DOHH2 (cell line): ENCODE measurements at regions not wholly inside any gene's neighbourhood (a gene's known extent, or its start where the extent isn't known, plus 50 kb on each side); places are given as distances from the start of the nearest gene placed in this dataset.

Experiments used
- H3F3A ChIP-seq: fragments of 200-600 bp; sonication (generic), shearing (Covaris generic); 2 replicates; pipeline ENCODE4 v1.6.0; 2016; ENCODE audit warnings: antibody characterized with exemption, mild to moderate bottlenecking; ENCODE audit not compliant: control insufficient read depth, insufficient read depth
- H3K27ac ChIP-seq: fragments of 200-600 bp; sonication (generic); 2 replicates; pipeline ENCODE4 v1.5.1; 2014; ENCODE audit warnings: low read depth, mild to moderate bottlenecking, low read length, moderate library complexity
- H3K27me3 ChIP-seq: fragments of 200-600 bp; sonication (generic); 2 replicates; pipeline ENCODE4 v1.6.1; 2014; ENCODE audit warnings: mild to moderate bottlenecking, low read length, mixed read lengths; ENCODE audit not compliant: control insufficient read depth
- H3K36me3 ChIP-seq: fragments of 200-600 bp; sonication (generic); 2 replicates; pipeline ENCODE4 v1.6.1; 2014; ENCODE audit warnings: mild to moderate bottlenecking, low read length, moderate library complexity, mixed read lengths; ENCODE audit not compliant: control insufficient read depth
- H3K4me1 ChIP-seq: fragments of 200-600 bp; sonication (generic); 2 replicates; pipeline ENCODE4 v1.6.1; 2014; ENCODE audit warnings: mild to moderate bottlenecking, low read length, mixed read lengths; ENCODE audit not compliant: control insufficient read depth
- H3K4me2 ChIP-seq: fragments of 200-600 bp; sonication (generic); 2 replicates; pipeline ENCODE4 v1.6.0; 2014; ENCODE audit warnings: mild to moderate bottlenecking, low read length, moderate library complexity
- H3K4me3 ChIP-seq: fragments of 200-600 bp; sonication (generic); 2 replicates; pipeline ENCODE4 v1.5.1; 2014; ENCODE audit warnings: mild to moderate bottlenecking, low read length, mixed read lengths
- H3K79me2 ChIP-seq: fragments of 200-600 bp; sonication (generic); 2 replicates; pipeline ENCODE4 v1.6.1; 2014; ENCODE audit warnings: mild to moderate bottlenecking, low read length, mixed read lengths; ENCODE audit not compliant: control insufficient read depth
- H3K9me2 ChIP-seq: fragments of 200-600 bp; sonication (generic); replicated peaks from 2 replicates; pipeline ENCODE4 v1.6.1; 2014; ENCODE audit warnings: mild to moderate bottlenecking, low read length, mixed read lengths; ENCODE audit not compliant: control insufficient read depth
- H3K9me3 ChIP-seq: fragments of 200-600 bp; sonication (generic); 2 replicates; pipeline ENCODE4 v1.6.1; 2014; ENCODE audit warnings: antibody characterized with exemption, low read length, mixed read lengths; ENCODE audit not compliant: control insufficient read depth, insufficient read depth
- H4K20me1 ChIP-seq: fragments of 200-600 bp; sonication (generic); 2 replicates; pipeline ENCODE4 v1.6.0; 2014; ENCODE audit warnings: low read depth, mild to moderate bottlenecking, antibody characterized with exemption, low read length, moderate library complexity; ENCODE audit not compliant: control insufficient read depth, insufficient read depth
- EZH2phosphoT487 ChIP-seq: fragments of 200-600 bp; sonication (generic); IDR thresholded peaks from 2 replicates; pipeline ENCODE4 v1.6.1; 2017; ENCODE audit warnings: borderline replicate concordance, mild to moderate bottlenecking, antibody characterized with exemption, low read length, moderate library complexity, mixed read lengths
- TF ChIP-seq, protein P1 (sequence below): fragments of 200-600 bp; sonication (generic); IDR thresholded peaks from one replicate; pipeline ENCODE4 v1.5.1; 2014; ENCODE audit warnings: antibody characterized with exemption, mild to moderate bottlenecking, low read depth, low read length; ENCODE audit not compliant: poor library complexity, severe bottlenecking

DNA sequence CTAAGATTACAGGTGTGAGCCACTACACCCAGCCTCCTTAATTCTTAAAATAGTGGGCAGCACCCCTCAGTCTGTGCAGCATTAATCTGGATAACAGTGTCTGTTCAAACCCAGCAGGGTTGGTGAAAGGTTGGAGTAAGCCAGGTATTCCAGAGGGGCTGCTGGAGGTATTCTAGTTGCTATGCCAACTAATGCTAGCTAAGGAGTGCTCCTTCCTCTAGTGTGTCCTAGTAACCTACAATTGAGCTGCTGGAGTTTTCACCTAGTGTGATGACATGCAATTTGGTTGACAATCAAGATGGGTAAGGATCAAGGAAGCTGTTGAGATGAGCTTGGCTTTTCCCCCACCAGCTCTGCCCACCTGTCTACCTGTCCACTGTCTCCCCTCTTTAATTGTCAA, 100.2 kb upstream of the IPO9 start:
- H3K36me3 ChIP-seq, result no peaks in the 10 kb centered on the region
- H3K4me3 ChIP-seq, result no peak overlapping the region
- no peaks in the 10 kb centered on the region for H3K9me3 ChIP-seq
- H3K79me2 ChIP-seq, result no peaks in the 10 kb centered on the region
- no peaks in the 10 kb centered on the region for H3K4me1 ChIP-seq
- no peaks in the 10 kb centered on the region for H4K20me1 ChIP-seq
- H3K27ac ChIP-seq, result no peak overlapping the region
- TF ChIP-seq, protein P1, sequence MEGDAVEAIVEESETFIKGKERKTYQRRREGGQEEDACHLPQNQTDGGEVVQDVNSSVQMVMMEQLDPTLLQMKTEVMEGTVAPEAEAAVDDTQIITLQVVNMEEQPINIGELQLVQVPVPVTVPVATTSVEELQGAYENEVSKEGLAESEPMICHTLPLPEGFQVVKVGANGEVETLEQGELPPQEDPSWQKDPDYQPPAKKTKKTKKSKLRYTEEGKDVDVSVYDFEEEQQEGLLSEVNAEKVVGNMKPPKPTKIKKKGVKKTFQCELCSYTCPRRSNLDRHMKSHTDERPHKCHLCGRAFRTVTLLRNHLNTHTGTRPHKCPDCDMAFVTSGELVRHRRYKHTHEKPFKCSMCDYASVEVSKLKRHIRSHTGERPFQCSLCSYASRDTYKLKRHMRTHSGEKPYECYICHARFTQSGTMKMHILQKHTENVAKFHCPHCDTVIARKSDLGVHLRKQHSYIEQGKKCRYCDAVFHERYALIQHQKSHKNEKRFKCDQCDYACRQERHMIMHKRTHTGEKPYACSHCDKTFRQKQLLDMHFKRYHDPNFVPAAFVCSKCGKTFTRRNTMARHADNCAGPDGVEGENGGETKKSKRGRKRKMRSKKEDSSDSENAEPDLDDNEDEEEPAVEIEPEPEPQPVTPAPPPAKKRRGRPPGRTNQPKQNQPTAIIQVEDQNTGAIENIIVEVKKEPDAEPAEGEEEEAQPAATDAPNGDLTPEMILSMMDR, result no peak
- no peak for TF ChIP-seq EZH2phosphoT487
- H3K4me2 ChIP-seq, result no peak overlapping the region
- H3K27me3 ChIP-seq, result peaks cover 7% of the 10 kb centered on the region; the same call in 1 of the 2 replicates
- H3K9me2 ChIP-seq, result no peaks in the 10 kb centered on the region
- no peaks in the 10 kb centered on the region for H3F3A ChIP-seq

DNA sequence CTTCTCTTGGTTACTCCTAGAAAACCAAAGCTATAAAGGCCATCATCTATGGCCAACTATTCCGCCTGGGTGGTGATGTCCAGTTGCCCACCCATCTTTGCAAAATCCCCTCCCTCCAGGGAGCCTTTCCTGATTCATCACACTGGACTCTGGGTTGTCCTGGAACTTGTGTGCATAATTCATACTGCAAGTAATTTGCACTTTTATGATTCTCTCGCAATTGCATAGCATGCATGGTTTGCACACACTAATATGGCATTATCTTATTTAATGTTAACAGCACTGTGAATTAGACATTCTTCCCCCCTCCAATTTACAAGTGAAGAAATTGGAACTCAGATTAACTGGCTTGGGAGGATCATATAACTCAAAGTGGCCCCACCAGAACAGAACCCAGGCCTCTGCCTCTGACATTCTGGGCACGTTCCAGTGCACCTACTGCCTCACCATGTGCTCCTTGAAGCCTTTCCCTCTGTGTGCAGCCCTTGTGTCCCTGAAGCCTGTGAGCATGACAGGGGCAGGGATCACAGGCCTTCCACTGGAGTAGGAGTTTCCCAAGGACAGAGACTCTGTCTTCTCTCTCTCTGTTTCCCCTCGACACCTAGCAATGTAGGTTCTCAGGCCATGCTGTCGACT, 98.9 kb upstream of the IPO9 start:
- Histone ChIP-seq H3K36me3 (no peaks in the 10 kb centered on the region), H3K4me2 (no peak overlapping the region), H3K9me2 (no peaks in the 10 kb centered on the region), H3K27ac (no peak overlapping the region), H3K27me3 (peaks cover 2% of the 10 kb centered on the region; the same call in 1 of the 2 replicates), H3K4me1 (no peaks in the 10 kb centered on the region), H3K4me3 (no peak overlapping the region), H3K79me2 (no peaks in the 10 kb centered on the region), H4K20me1 (no peaks in the 10 kb centered on the region), H3F3A (no peaks in the 10 kb centered on the region), H3K9me3 (no peaks in the 10 kb centered on the region)
- TF ChIP-seq EZH2phosphoT487, result no peak
- TF ChIP-seq, protein P1, result no peak

DNA sequence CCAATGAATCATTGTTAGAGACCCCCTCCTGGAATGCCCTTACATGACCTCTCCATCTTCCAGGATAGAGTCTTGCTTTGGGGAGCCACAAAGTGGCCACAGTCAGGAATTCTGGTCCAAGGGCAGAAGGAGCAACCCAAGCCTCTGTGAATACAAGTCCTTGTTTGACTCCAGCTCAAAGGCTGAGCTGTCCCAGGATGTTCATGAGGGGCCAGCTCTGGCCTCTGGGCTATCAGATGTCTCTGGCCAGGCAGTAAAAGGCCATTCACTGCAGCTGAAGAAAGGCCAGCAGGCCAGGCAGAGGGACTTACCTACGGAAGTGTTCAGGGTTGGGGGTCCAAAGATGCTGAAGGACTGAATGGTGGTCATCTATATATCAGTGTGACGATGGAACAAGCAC, 98.3 kb upstream of the IPO9 start:
- H3K4me2 ChIP-seq, result no peak overlapping the region
- H4K20me1 ChIP-seq, result no peaks in the 10 kb centered on the region
- peaks cover 2% of the 10 kb centered on the region; the same call in 1 of the 2 replicates for H3K27me3 ChIP-seq
- H3K79me2 ChIP-seq, result no peaks in the 10 kb centered on the region
- H3K4me1 ChIP-seq, result no peaks in the 10 kb centered on the region
- H3K27ac ChIP-seq, result no peak overlapping the region
- no peaks in the 10 kb centered on the region for H3K9me2 ChIP-seq
- H3K9me3 ChIP-seq, result no peaks in the 10 kb centered on the region
- H3K36me3 ChIP-seq, result no peaks in the 10 kb centered on the region
- H3K4me3 ChIP-seq, result no peak overlapping the region
- H3F3A ChIP-seq, result no peaks in the 10 kb centered on the region
- TF ChIP-seq, protein P1, result no peak
- no peak for TF ChIP-seq EZH2phosphoT487
